ENCODE measurements at regions not wholly inside any gene's neighbourhood (a gene's known extent, or its start where the extent isn't known, plus 50 kb on each side); places are given as distances from the start of the nearest gene placed in this dataset.

- DNase-seq, result no peak
Observed at GRCh38 chr10:33453081-33454025, 118.9 kb upstream of the NRP1 start.

- no peak for DNase-seq
Observed at GRCh38 chr10:33448421-33449140, 114.1 kb upstream of the NRP1 start.

GRCh38 chr10:33441561-33441960 is 107.1 kb upstream of the NRP1 start:
- DNase-seq, result peak; percentile 2

- DNase-seq, result peak; percentile 27
Observed at GRCh38 chr10:33434933-33435332, 100.5 kb upstream of the NRP1 start.

GRCh38 chr10:33428682-33429081 is 94.2 kb upstream of the NRP1 start:
- DNase-seq, result no peak

- no peak for DNase-seq
Observed at GRCh38 chr10:33423154-33423529, 88.7 kb upstream of the NRP1 start.

- no peak for DNase-seq
Observed at GRCh38 chr10:33422471-33423153, 88.1 kb upstream of the NRP1 start.

GRCh38 chr10:33421789-33422462 is 87.5 kb upstream of the NRP1 start:
- no peak for DNase-seq

- DNase-seq, result no peak
Observed at GRCh38 chr10:33419311-33419710, 84.8 kb upstream of the NRP1 start.

- DNase-seq, result no peak
Observed at GRCh38 chr10:33418301-33418700, 83.8 kb upstream of the NRP1 start.

GRCh38 chr10:33416691-33417090 is 82.2 kb upstream of the NRP1 start:
- DNase-seq, result no peak

GRCh38 chr10:33416209-33416608 is 81.7 kb upstream of the NRP1 start:
- DNase-seq, result no peak

GRCh38 chr10:33414841-33415240 is 80.4 kb upstream of the NRP1 start:
- DNase-seq, result no peak

- no peak for DNase-seq
Observed at GRCh38 chr10:33412653-33413361, 78.3 kb upstream of the NRP1 start.

- DNase-seq, result no peak
Observed at GRCh38 chr10:33412241-33412640, 77.8 kb upstream of the NRP1 start.

GRCh38 chr10:33410860-33411234 is 76.4 kb upstream of the NRP1 start:
- no peak for DNase-seq

- no peak for DNase-seq
Observed at GRCh38 chr10:33410096-33410859, 75.8 kb upstream of the NRP1 start.

GRCh38 chr10:33406596-33406995 is 72.1 kb upstream of the NRP1 start:
- no peak for DNase-seq

GRCh38 chr10:33402220-33403073 is 68.0 kb upstream of the NRP1 start:
- DNase-seq, result no peak

GRCh38 chr10:33401300-33401699 is 66.8 kb upstream of the NRP1 start:
- DNase-seq, result no peak

- no peak for DNase-seq
Observed at GRCh38 chr10:33398796-33399195, 64.3 kb upstream of the NRP1 start.

Data from hematopoietic multipotent progenitor cell treated with erythropoietin and hydrocortisone succinate and interleukin-3 and kit ligand, for 4 days (in vitro differentiated cells).